HCT116 (cell line): ENCODE measurements at regions not wholly inside any gene's neighbourhood (a gene's known extent, or its start where the extent isn't known, plus 50 kb on each side); places are given as distances from the start of the nearest gene placed in this dataset.

Experiments
- POLR2A ChIP-seq: IDR thresholded peaks from 2 replicates; pipeline ENCODE4 v1.7.0; 2011; ENCODE audit warnings: borderline replicate concordance; ENCODE audit not compliant: insufficient read depth, insufficient read length; ENCODE audit errors: extremely low read depth
- TF ChIP-seq, protein P1 (sequence below): IDR thresholded peaks from 2 replicates; pipeline ENCODE4 v1.6.1; 2012; ENCODE audit warnings: low read depth
- TF ChIP-seq, protein P2 (sequence below), 3 experiments: fragments of 200-600 bp in 1 of 3; sonication (generic) in 1 of 3; IDR thresholded peaks in 2 of 3; conservative IDR thresholded peaks in 1 of 3; 2 replicates each; pipeline ENCODE4 v1.5.1; 2012 to 2017; ENCODE audit warnings: low read depth in 2 of 3, low read length in 2 of 3, antibody characterized with exemption in 1 of 3, borderline replicate concordance in 1 of 3, control low read depth in 1 of 3, mild to moderate bottlenecking in 1 of 3, mixed read lengths in 1 of 3, mixed run types in 1 of 3, moderate library complexity in 1 of 3; ENCODE audit not compliant: insufficient read depth in 1 of 3
- TF ChIP-seq, protein P3 (sequence below): IDR thresholded peaks from 2 replicates; pipeline ENCODE4 v1.6.1; 2011; ENCODE audit warnings: mild to moderate bottlenecking, low read length, moderate library complexity; ENCODE audit not compliant: insufficient replicate concordance; ENCODE audit errors: extremely low read depth

DNA sequence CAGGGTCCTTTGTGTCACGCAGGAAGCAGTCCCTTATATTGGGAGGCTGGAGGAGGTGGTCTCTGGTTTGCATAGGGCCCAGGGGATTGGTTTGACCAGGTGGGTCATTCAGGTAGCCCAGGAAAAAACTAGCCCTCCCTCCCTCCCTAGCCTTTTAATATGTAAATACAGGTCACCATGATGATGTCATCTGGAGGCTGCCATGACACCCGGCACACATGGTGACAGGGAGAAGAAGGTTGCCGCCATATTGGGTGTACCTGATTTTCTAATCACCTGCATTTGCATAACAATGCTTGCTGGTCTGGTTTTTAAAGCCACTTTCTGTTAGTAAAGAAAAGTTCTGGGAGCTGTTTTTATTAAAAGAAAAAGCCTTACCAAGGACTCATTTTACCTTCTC, 791.0 kb upstream of the ADGRL4 start:
- TF ChIP-seq, protein P1, sequence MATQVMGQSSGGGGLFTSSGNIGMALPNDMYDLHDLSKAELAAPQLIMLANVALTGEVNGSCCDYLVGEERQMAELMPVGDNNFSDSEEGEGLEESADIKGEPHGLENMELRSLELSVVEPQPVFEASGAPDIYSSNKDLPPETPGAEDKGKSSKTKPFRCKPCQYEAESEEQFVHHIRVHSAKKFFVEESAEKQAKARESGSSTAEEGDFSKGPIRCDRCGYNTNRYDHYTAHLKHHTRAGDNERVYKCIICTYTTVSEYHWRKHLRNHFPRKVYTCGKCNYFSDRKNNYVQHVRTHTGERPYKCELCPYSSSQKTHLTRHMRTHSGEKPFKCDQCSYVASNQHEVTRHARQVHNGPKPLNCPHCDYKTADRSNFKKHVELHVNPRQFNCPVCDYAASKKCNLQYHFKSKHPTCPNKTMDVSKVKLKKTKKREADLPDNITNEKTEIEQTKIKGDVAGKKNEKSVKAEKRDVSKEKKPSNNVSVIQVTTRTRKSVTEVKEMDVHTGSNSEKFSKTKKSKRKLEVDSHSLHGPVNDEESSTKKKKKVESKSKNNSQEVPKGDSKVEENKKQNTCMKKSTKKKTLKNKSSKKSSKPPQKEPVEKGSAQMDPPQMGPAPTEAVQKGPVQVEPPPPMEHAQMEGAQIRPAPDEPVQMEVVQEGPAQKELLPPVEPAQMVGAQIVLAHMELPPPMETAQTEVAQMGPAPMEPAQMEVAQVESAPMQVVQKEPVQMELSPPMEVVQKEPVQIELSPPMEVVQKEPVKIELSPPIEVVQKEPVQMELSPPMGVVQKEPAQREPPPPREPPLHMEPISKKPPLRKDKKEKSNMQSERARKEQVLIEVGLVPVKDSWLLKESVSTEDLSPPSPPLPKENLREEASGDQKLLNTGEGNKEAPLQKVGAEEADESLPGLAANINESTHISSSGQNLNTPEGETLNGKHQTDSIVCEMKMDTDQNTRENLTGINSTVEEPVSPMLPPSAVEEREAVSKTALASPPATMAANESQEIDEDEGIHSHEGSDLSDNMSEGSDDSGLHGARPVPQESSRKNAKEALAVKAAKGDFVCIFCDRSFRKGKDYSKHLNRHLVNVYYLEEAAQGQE, result no peak
- TF ChIP-seq, protein P2, sequence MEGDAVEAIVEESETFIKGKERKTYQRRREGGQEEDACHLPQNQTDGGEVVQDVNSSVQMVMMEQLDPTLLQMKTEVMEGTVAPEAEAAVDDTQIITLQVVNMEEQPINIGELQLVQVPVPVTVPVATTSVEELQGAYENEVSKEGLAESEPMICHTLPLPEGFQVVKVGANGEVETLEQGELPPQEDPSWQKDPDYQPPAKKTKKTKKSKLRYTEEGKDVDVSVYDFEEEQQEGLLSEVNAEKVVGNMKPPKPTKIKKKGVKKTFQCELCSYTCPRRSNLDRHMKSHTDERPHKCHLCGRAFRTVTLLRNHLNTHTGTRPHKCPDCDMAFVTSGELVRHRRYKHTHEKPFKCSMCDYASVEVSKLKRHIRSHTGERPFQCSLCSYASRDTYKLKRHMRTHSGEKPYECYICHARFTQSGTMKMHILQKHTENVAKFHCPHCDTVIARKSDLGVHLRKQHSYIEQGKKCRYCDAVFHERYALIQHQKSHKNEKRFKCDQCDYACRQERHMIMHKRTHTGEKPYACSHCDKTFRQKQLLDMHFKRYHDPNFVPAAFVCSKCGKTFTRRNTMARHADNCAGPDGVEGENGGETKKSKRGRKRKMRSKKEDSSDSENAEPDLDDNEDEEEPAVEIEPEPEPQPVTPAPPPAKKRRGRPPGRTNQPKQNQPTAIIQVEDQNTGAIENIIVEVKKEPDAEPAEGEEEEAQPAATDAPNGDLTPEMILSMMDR (IDR thresholded peaks at IDR 0.05 in 2 of 3, conservative IDR thresholded peaks at IDR 0.05 in 1 of 3; ENCODE audit: borderline replicate concordance in 1 of 3, insufficient read depth in 1 of 3, low read depth in 2 of 3, low read length in 2 of 3), result no peak
- no peak for TF ChIP-seq POLR2A
- TF ChIP-seq, protein P3, sequence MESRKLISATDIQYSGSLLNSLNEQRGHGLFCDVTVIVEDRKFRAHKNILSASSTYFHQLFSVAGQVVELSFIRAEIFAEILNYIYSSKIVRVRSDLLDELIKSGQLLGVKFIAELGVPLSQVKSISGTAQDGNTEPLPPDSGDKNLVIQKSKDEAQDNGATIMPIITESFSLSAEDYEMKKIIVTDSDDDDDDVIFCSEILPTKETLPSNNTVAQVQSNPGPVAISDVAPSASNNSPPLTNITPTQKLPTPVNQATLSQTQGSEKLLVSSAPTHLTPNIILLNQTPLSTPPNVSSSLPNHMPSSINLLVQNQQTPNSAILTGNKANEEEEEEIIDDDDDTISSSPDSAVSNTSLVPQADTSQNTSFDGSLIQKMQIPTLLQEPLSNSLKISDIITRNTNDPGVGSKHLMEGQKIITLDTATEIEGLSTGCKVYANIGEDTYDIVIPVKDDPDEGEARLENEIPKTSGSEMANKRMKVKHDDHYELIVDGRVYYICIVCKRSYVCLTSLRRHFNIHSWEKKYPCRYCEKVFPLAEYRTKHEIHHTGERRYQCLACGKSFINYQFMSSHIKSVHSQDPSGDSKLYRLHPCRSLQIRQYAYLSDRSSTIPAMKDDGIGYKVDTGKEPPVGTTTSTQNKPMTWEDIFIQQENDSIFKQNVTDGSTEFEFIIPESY, result no peak
